Glutamatergic neuron (in vitro differentiated cells): ENCODE measurements at regions not wholly inside any gene's neighbourhood (a gene's known extent, or its start where the extent isn't known, plus 50 kb on each side); places are given as distances from the start of the nearest gene placed in this dataset.
"Not testable (repeated sequence)": the region's sequence is repeated elsewhere in the genome, so short reads cannot be mapped to it uniquely, and the experiment has no call there.

Experiments
- DNase-seq: peaks from one replicate; pipeline ENCODE4 v3.0.0; 2022
- H3K27ac Mint-ChIP-seq: one replicate; pipeline ENCODE4 v1.8.0; 2020; ENCODE audit warnings: mild to moderate bottlenecking, mixed read lengths, inconsistent platforms; ENCODE audit not compliant: unreplicated experiment
- H3K27me3 Mint-ChIP-seq: one replicate; pipeline ENCODE4 v1.8.0; 2020; ENCODE audit warnings: mild to moderate bottlenecking, moderate library complexity, mixed read lengths, inconsistent platforms; ENCODE audit not compliant: unreplicated experiment
- H3K36me3 Mint-ChIP-seq: one replicate; pipeline ENCODE4 v1.8.0; 2020; ENCODE audit warnings: mild to moderate bottlenecking, mixed read lengths, inconsistent platforms; ENCODE audit not compliant: unreplicated experiment
- H3K4me1 Mint-ChIP-seq: one replicate; pipeline ENCODE4 v1.8.0; 2020; ENCODE audit warnings: mild to moderate bottlenecking, low read depth, mixed read lengths, inconsistent platforms; ENCODE audit not compliant: unreplicated experiment
- H3K4me3 Mint-ChIP-seq: one replicate; pipeline ENCODE4 v1.8.0; 2020; ENCODE audit warnings: mild to moderate bottlenecking, mixed read lengths, inconsistent platforms; ENCODE audit not compliant: unreplicated experiment
- H3K9me3 Mint-ChIP-seq: one replicate; pipeline ENCODE4 v1.8.0; 2020; ENCODE audit warnings: mild to moderate bottlenecking, moderate library complexity, mixed read lengths, inconsistent platforms; ENCODE audit not compliant: unreplicated experiment
- TF ChIP-seq, protein P1 (sequence below): fragments of 200-600 bp; sonication (generic); IDR thresholded peaks from one replicate; pipeline ENCODE4 v1.5.0; 2021; ENCODE audit not compliant: partially characterized antibody, unreplicated experiment

- H3K4me3 Mint-ChIP-seq: no peak overlapping the region
Observed at GRCh38 chr10:29816801-29817558, 182.2 kb upstream of the SVIL start.

GRCh38 chr10:29815572-29815971, 180.8 kb upstream of the SVIL start:
- TF ChIP-seq, protein P1, sequence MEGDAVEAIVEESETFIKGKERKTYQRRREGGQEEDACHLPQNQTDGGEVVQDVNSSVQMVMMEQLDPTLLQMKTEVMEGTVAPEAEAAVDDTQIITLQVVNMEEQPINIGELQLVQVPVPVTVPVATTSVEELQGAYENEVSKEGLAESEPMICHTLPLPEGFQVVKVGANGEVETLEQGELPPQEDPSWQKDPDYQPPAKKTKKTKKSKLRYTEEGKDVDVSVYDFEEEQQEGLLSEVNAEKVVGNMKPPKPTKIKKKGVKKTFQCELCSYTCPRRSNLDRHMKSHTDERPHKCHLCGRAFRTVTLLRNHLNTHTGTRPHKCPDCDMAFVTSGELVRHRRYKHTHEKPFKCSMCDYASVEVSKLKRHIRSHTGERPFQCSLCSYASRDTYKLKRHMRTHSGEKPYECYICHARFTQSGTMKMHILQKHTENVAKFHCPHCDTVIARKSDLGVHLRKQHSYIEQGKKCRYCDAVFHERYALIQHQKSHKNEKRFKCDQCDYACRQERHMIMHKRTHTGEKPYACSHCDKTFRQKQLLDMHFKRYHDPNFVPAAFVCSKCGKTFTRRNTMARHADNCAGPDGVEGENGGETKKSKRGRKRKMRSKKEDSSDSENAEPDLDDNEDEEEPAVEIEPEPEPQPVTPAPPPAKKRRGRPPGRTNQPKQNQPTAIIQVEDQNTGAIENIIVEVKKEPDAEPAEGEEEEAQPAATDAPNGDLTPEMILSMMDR: no peak
- H3K27me3 Mint-ChIP-seq: no peaks in the 10 kb centered on the region
- H3K36me3 Mint-ChIP-seq: no peaks in the 10 kb centered on the region
- no peaks in the 10 kb centered on the region for H3K4me1 Mint-ChIP-seq
- no peak for DNase-seq
- no peaks in the 10 kb centered on the region for H3K9me3 Mint-ChIP-seq
- H3K27ac Mint-ChIP-seq: no peak overlapping the region
- H3K4me3 Mint-ChIP-seq: no peak overlapping the region

More at GRCh38 chr10:29816801-29817558, 182.2 kb upstream of the SVIL start:
- no peak for DNase-seq
- Mint-ChIP-seq H3K36me3 (no peaks in the 10 kb centered on the region), H3K4me1 (no peaks in the 10 kb centered on the region), H3K9me3 (no peaks in the 10 kb centered on the region), H3K27me3 (no peaks in the 10 kb centered on the region), H3K27ac (no peak overlapping the region)
- TF ChIP-seq, protein P1: no peak

DNA sequence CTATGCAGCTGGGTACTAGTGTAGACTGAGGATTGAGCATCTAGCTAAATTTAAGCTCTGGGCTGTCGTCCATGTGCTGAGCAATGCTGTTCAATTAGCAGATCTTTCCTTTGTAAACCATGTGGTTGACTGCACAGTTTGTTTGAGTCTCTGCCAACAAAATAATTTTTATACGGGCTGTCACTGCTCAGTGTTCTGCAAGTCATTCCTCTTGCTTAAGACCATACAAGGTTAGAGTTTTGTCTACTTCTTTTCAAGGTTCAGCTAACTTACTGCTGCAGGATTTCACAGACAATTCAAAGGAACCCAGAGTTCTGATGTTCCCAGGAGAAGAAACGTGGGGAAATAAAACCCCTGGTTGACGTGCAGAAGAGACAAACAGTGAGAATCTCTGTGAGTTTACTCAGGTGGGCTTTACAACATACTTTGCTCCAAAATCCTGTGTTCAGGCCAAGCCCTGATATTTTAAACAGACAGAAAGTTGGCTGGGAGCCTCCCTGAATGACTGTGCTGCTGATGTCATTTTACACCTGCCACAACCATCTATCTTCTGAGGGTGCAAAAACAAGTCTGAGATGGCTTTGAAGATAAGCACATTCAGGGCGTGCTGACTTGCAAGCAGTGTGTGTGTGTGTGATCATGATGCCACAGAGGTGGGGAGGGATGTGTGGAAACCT, 177.1 kb upstream of the SVIL start:
- Mint-ChIP-seq H3K4me1 (no peaks in the 10 kb centered on the region), H3K36me3 (no peaks in the 10 kb centered on the region), H3K9me3 (no peaks in the 10 kb centered on the region), H3K27ac (no peak overlapping the region), H3K27me3 (no peaks in the 10 kb centered on the region), H3K4me3 (no peak overlapping the region)
- TF ChIP-seq, protein P1: no peak
- DNase-seq: no peak

GRCh38 chr10:29810816-29811215, 176.0 kb upstream of the SVIL start:
- Mint-ChIP-seq H3K9me3 (no peaks in the 10 kb centered on the region), H3K27ac (no peak overlapping the region), H3K27me3 (no peaks in the 10 kb centered on the region), H3K4me1 (no peaks in the 10 kb centered on the region), H3K36me3 (no peaks in the 10 kb centered on the region), H3K4me3 (no peak overlapping the region)
- DNase-seq: no peak
- TF ChIP-seq, protein P1: no peak

DNA sequence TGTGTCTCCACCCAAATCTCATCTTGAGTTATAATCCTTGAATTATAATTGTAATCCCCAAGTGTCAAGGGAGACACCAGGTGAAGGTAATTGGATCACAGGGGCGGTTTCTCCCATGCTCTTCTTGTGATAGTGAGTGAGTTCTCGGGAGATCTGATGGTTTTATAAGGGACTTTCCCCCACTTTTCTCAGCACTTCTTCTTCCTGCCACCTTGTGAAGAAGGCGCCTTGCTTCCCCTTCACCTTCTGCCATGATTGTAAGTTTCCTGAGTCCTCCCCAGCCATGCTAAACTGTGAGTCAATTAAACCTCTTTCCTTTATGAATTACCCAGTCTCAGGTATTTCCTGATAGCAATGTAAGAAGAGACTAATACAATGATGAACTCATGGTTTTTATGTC, 175.5 kb upstream of the SVIL start:
- H3K4me3 Mint-ChIP-seq, H3K27ac Mint-ChIP-seq, H3K9me3 Mint-ChIP-seq, DNase-seq, H3K4me1 Mint-ChIP-seq, H3K36me3 Mint-ChIP-seq, H3K27me3 Mint-ChIP-seq: not testable (repeated sequence)
